Gastrocnemius medialis (tissue), 4 donors: ENCODE measurements at regions not wholly inside any gene's neighbourhood (a gene's known extent, or its start where the extent isn't known, plus 50 kb on each side); places are given as distances from the start of the nearest gene placed in this dataset.
"Not testable (repeated sequence)": the region's sequence is repeated elsewhere in the genome, so short reads cannot be mapped to it uniquely, and the experiment has no call there.

Experiments
- ATAC-seq, 2 donors: fragments of 150-250 bp; one replicate each; pipeline ENCODE4 v1.9.1; 2016
- DNase-seq, 2 donors: peaks; one replicate each; pipeline ENCODE4 v3.0.0-alpha.2; 2019
- H3K27ac ChIP-seq, 4 donors: fragments of 200-600 bp; sonication (generic); 1 replicate in 1 of 4; 2 replicates in 3 of 4; pipeline ENCODE4 v1.5.1; 2016 to 2018; ENCODE audit warnings: mild to moderate bottlenecking in 2 of 4, moderate library complexity in 1 of 4
- H3K27me3 ChIP-seq, 3 donors: fragments of 200-600 bp; sonication (generic) in 2 of 3; 1 replicate in 1 of 3; 2 replicates in 2 of 3; pipeline versions ENCODE4 v1.5.1 to v1.6.0; 2016 to 2019; ENCODE audit warnings: mild to moderate bottlenecking in 1 of 3, moderate library complexity in 1 of 3
- H3K36me3 ChIP-seq, 2 donors: fragments of 200-600 bp; sonication (generic) in 1 of 2; one replicate each; pipeline ENCODE4 v1.5.1; 2017 to 2018
- H3K4me1 ChIP-seq, 2 donors: fragments of 200-600 bp; sonication (generic) in 1 of 2; one replicate each; pipeline ENCODE4 v1.5.1; 2016 to 2017; ENCODE audit warnings: mild to moderate bottlenecking in 2 of 2
- H3K4me3 ChIP-seq, 4 donors: fragments of 200-600 bp; sonication (generic) in 3 of 4; 1 replicate in 1 of 4; 2 replicates in 3 of 4; pipeline ENCODE4 v1.5.1; 2016 to 2019; ENCODE audit warnings: mild to moderate bottlenecking in 2 of 4
- H3K9me3 ChIP-seq, 3 donors: fragments of 200-600 bp; sonication (generic) in 2 of 3; 1 replicate in 1 of 3; 2 replicates in 2 of 3; pipeline ENCODE4 v1.5.1; 2016 to 2019
- POLR2A ChIP-seq, 2 donors: fragments of 450-650 bp; IDR thresholded peaks; one replicate each; pipeline ENCODE4 v1.6.1; 2017; ENCODE audit warnings: antibody characterized with exemption in 2 of 2, mild to moderate bottlenecking in 2 of 2, moderate library complexity in 2 of 2
- in situ Hi-C, 4 donors: fragments of 200-750 bp; cut with MboI; loops; one replicate each; pipeline versions ENCODE4 v1.15.0 to v1.8.0; 2017; ENCODE audit warnings: low sequenced_read_pairs in 4 of 4
- intact Hi-C: fragments of 100-400 bp; cut with DNase I; formaldehyde crosslinking; loops from one replicate; pipeline ENCODE4 v1.15.1; 2023; ENCODE audit warnings: low total_unique reads
- TF ChIP-seq, protein P1 (sequence below), 5 experiments: fragments of 450-650 bp in 3 of 5; fragments of 200-600 bp in 2 of 5; sonication (generic) in 2 of 5; IDR thresholded peaks in 4 of 5; conservative IDR thresholded peaks in 1 of 5; 1 replicate in 4 of 5; 2 replicates in 1 of 5; pipeline ENCODE4 v1.5.1; 2016 to 2019; ENCODE audit warnings: antibody characterized with exemption in 5 of 5, mild to moderate bottlenecking in 3 of 5, moderate library complexity in 3 of 5

DNA sequence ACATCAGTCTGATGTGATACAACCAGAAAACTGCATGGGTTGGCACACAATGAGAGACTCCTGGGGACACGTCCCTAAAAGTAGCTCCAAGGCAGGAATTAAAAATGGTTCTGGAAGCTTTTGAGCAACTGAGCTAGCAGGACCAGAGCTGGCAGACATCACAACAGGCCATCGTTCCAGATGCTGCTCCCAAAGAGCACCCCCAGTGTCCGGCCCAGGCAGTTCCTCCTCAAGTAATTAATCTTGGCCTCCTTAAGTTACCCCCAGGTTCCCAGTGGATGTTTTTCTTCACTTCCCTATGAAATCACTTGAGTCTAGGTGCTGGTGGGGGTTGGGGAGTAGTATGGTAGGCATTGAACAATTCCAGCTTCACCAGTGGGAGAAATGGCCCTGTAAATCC lies 711.6 kb downstream of the MECOM start:
- in situ Hi-C loops = no loop called here
- H3K27ac ChIP-seq = no peak overlapping the region

DNA sequence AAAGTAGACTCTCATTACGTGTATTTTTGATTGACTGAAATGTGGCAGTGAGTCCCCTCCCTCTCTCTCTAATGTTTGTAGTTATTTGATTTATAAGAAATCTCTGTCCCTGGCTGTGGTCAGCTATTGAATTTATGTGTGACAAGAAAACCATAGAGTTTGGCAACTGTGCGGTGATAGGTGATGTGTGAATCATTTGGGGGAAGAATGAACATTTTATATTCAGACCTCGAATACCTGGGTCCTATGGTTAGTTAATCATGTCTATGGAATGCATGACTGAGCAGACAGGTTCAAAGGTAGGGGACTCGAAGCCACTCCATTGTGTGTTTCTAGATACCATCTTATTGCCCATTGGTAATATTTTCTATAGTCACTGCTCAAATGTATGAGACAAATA lies 712.1 kb downstream of the MECOM start:
- intact Hi-C loops = no loop called here
- Histone ChIP-seq H3K9me3 (no peaks in the 10 kb centered on the region), H3K4me1 (no peaks in the 10 kb centered on the region), H3K4me3 (no peak overlapping the region), H3K27me3 (no peaks in the 10 kb centered on the region), H3K27ac (no peak overlapping the region), H3K36me3 (no peaks in the 10 kb centered on the region)
- no peak for ATAC-seq
- in situ Hi-C loops = no loop called here
- DNase-seq = no peak
- TF ChIP-seq, protein P1, sequence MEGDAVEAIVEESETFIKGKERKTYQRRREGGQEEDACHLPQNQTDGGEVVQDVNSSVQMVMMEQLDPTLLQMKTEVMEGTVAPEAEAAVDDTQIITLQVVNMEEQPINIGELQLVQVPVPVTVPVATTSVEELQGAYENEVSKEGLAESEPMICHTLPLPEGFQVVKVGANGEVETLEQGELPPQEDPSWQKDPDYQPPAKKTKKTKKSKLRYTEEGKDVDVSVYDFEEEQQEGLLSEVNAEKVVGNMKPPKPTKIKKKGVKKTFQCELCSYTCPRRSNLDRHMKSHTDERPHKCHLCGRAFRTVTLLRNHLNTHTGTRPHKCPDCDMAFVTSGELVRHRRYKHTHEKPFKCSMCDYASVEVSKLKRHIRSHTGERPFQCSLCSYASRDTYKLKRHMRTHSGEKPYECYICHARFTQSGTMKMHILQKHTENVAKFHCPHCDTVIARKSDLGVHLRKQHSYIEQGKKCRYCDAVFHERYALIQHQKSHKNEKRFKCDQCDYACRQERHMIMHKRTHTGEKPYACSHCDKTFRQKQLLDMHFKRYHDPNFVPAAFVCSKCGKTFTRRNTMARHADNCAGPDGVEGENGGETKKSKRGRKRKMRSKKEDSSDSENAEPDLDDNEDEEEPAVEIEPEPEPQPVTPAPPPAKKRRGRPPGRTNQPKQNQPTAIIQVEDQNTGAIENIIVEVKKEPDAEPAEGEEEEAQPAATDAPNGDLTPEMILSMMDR (IDR thresholded peaks at IDR 0.05 in 4 of 5, conservative IDR thresholded peaks at IDR 0.05 in 1 of 5) = no peak
- TF ChIP-seq POLR2A (IDR thresholded peaks at IDR 0.05) = no peak

More for the DNA sequence above, 711.6 kb downstream of the MECOM start:
- no peak for ATAC-seq
- no peaks in the 10 kb centered on the region for H3K36me3 ChIP-seq
- H3K9me3 ChIP-seq = no peaks in the 10 kb centered on the region
- no peaks in the 10 kb centered on the region for H3K27me3 ChIP-seq
- no peaks in the 10 kb centered on the region for H3K4me1 ChIP-seq
- intact Hi-C loops = no loop called here
- H3K4me3 ChIP-seq = no peak overlapping the region
- TF ChIP-seq POLR2A (IDR thresholded peaks at IDR 0.05) = no peak
- no peak for DNase-seq

DNA sequence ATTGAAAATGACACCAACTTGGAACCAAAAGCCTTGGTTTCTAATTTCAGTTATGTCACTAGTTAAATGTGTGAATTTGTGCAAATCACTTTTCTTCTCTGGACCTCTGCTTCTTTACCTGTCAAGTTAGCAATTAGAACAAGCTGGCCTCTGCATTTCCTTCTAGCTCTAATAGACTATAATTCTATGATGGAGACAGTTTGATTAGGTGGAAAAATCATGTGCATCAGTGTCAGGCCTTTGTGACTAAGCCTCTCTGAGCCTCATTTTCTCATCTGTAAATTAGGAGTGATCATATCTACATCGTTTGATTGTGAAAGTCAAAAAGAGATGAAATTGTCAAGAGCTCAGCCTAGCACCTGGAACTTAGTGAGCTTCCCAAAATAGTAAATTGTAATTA lies 712.9 kb downstream of the MECOM start:
- intact Hi-C loops = no loop called here

DNA sequence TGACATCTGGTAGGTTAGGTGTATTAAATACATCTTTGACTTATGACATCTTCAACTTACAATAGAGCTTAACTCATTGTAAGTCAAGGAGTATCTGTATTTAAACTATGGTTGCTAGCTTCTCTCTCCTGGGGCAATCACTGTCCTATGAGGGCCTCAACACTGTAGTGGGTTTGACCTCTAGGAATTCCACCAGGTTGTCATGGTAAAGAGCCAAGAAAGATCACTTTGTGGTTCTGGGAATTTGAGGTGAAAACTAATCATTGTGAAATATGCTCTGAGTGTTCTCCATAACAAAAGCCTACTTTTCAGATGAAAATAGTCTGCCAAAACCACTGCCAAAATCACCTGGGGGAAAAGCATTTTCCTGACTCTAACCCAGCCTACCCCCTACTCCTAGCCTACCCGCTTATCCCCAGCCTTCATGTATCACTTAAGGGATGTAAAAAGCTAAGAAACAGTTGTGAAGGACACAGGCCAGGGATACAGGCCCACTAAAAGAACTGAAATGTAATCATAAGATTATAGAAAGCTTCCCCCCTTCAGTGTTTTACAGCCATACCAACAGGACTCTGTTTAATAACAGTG lies 723.8 kb downstream of the MECOM start:
- no peak for TF ChIP-seq POLR2A (IDR thresholded peaks at IDR 0.05)
- TF ChIP-seq, protein P1 (IDR thresholded peaks at IDR 0.05 in 4 of 5, conservative IDR thresholded peaks at IDR 0.05 in 1 of 5) = no peak
- Histone ChIP-seq H3K27me3 (no peaks in the 10 kb centered on the region), H3K4me3 (no peak overlapping the region), H3K36me3 (no peaks in the 10 kb centered on the region), H3K27ac (no peak overlapping the region), H3K9me3 (no peaks in the 10 kb centered on the region), H3K4me1 (no peaks in the 10 kb centered on the region)
- DNase-seq (no peak), ATAC-seq (no peak)
- intact Hi-C loops = no loop called here
- in situ Hi-C loops = no loop called here

More for the DNA sequence above, 712.9 kb downstream of the MECOM start:
- TF ChIP-seq, protein P1 (IDR thresholded peaks at IDR 0.05 in 4 of 5, conservative IDR thresholded peaks at IDR 0.05 in 1 of 5) = no peak
- TF ChIP-seq POLR2A (IDR thresholded peaks at IDR 0.05) = no peak
- Histone ChIP-seq H3K36me3 (no peaks in the 10 kb centered on the region), H3K27ac (no peak overlapping the region), H3K4me1 (no peaks in the 10 kb centered on the region), H3K4me3 (no peak overlapping the region), H3K27me3 (no peaks in the 10 kb centered on the region), H3K9me3 (no peaks in the 10 kb centered on the region)
- DNase-seq (no peak), ATAC-seq (no peak)
- in situ Hi-C loops = no loop called here

DNA sequence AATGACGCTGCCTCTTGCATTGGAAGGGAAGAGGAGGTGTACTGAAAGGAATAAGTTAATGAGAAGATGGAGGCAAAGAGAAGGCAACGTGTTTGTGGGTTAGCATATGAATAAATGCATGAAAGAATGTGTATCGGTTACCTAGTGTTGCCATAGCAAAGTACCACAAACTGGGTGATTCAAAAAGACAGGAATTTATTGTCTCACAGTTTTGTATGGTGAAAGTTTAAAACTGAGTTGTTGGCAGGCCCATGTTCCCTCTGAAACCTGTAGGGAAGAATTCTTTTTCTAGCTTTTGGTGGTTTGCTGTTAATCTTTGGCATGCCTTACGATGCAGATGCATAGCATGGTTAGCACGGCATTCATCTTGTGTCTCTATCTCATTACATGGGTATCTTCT lies 729.9 kb downstream of the MECOM start:
- no peak for ATAC-seq
- intact Hi-C loops = no loop called here

DNA sequence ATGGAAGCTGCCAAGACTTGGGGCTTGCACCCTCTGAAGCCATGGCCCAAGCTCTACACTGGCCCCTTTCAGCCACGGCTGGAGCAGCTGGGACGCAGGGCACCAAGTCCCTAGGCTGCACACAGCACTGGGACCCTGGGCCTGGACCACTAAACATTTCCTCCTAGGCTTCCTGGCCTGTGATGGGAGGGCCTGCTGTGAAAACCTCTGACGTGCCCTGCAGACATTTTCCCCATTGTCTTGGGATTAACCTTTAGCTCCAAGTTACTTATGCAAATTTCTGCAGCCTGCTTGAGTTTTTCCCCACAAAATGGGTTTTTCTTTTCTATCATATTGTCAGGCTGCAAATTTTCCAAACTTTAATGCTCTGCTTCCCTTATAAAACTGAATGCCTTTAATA lies 733.5 kb downstream of the MECOM start:
- H3K27ac ChIP-seq, ATAC-seq, DNase-seq, intact Hi-C loops, H3K4me3 ChIP-seq, H3K27me3 ChIP-seq, H3K9me3 ChIP-seq, in situ Hi-C loops, H3K4me1 ChIP-seq, H3K36me3 ChIP-seq: not testable (repeated sequence)

More for the DNA sequence above, 729.9 kb downstream of the MECOM start:
- no peaks in the 10 kb centered on the region for H3K27me3 ChIP-seq
- no peaks in the 10 kb centered on the region for H3K9me3 ChIP-seq
- H3K4me1 ChIP-seq = no peaks in the 10 kb centered on the region
- in situ Hi-C loops = no loop called here
- H3K4me3 ChIP-seq = no peak overlapping the region
- H3K27ac ChIP-seq = no peak overlapping the region
- no peak for DNase-seq
- TF ChIP-seq, protein P1 (IDR thresholded peaks at IDR 0.05 in 4 of 5, conservative IDR thresholded peaks at IDR 0.05 in 1 of 5) = no peak
- no peak for TF ChIP-seq POLR2A (IDR thresholded peaks at IDR 0.05)
- H3K36me3 ChIP-seq = no peaks in the 10 kb centered on the region
